ENCODE measurements at regions not wholly inside any gene's neighbourhood (a gene's known extent, or its start where the extent isn't known, plus 50 kb on each side); places are given as distances from the start of the nearest gene placed in this dataset.
"Not testable (repeated sequence)": the region's sequence is repeated elsewhere in the genome, so short reads cannot be mapped to it uniquely, and the experiment has no call there.

- DNase-seq = no peak
These were observed 998.1 kb downstream of the SI start for GRCh38 chr3:164080208-164080607.

- no peak for DNase-seq
These were observed 1014.0 kb downstream of the SI start for GRCh38 chr3:164064298-164064697.

- no peak for DNase-seq
These were observed 1017.4 kb downstream of the SI start for GRCh38 chr3:164060923-164061322.

GRCh38 chr3:164049847-164050246 is 1028.4 kb downstream of the SI start:
- DNase-seq = no peak

GRCh38 chr3:164048451-164048850 is 1029.8 kb downstream of the SI start:
- no peak for DNase-seq

- no peak for DNase-seq
These were observed 1037.3 kb downstream of the SI start for GRCh38 chr3:164040991-164041390.

- DNase-seq = no peak
These were observed 1048.1 kb downstream of the SI start for GRCh38 chr3:164030194-164030593.

GRCh38 chr3:164024786-164025185 is 1053.5 kb downstream of the SI start:
- DNase-seq = no peak

GRCh38 chr3:164023480-164023879 is 1054.8 kb downstream of the SI start:
- DNase-seq = no peak

- DNase-seq = no peak
These were observed 1059.8 kb downstream of the SI start for GRCh38 chr3:164018500-164018899.

- DNase-seq = no peak
These were observed 1070.5 kb downstream of the SI start for GRCh38 chr3:164007765-164008164.

- DNase-seq = no peak
These were observed 1074.1 kb downstream of the SI start for GRCh38 chr3:164004205-164004604.

GRCh38 chr3:164003016-164003415 is 1075.3 kb downstream of the SI start:
- not testable (repeated sequence) for DNase-seq

- no peak for DNase-seq
These were observed 1094.4 kb downstream of the SI start for GRCh38 chr3:163983940-163984339.

GRCh38 chr3:163971861-163972260 is 1106.4 kb downstream of the SI start:
- DNase-seq = no peak

- no peak for DNase-seq
These were observed 1121.2 kb downstream of the SI start for GRCh38 chr3:163957072-163957471.

- no peak for DNase-seq
These were observed 1124.8 kb downstream of the SI start for GRCh38 chr3:163953526-163953925.

GRCh38 chr3:163952499-163952898 is 1125.8 kb downstream of the SI start:
- no peak for DNase-seq

- DNase-seq = no peak
These were observed 1126.8 kb downstream of the SI start for GRCh38 chr3:163951397-163951987.

GRCh38 chr3:163946785-163947184 is 1131.5 kb downstream of the SI start:
- no peak for DNase-seq

- no peak for DNase-seq
These were observed 1134.6 kb downstream of the SI start for GRCh38 chr3:163943664-163944063.

- no peak for DNase-seq
These were observed 1138.4 kb downstream of the SI start for GRCh38 chr3:163939926-163940325.

GRCh38 chr3:163936543-163936942 is 1141.8 kb downstream of the SI start:
- DNase-seq = no peak

GRCh38 chr3:163935411-163935810 is 1142.9 kb downstream of the SI start:
- no peak for DNase-seq

- no peak for DNase-seq
These were observed 1149.1 kb downstream of the SI start for GRCh38 chr3:163929069-163929652.
